ENCODE measurements at regions not wholly inside any gene's neighbourhood (a gene's known extent, or its start where the extent isn't known, plus 50 kb on each side); places are given as distances from the start of the nearest gene placed in this dataset.
"Not testable (repeated sequence)": the region's sequence is repeated elsewhere in the genome, so short reads cannot be mapped to it uniquely, and the experiment has no call there.

GRCh38 chr14:34300882-34301734, 160.9 kb downstream of the SPTSSA start:
- DNase-seq = peak; percentile 53

GRCh38 chr14:34300330-34300729, 161.7 kb downstream of the SPTSSA start:
- no peak for DNase-seq

GRCh38 chr14:34299360-34299759, 162.7 kb downstream of the SPTSSA start:
- no peak for DNase-seq

GRCh38 chr14:34297786-34298520, 164.1 kb downstream of the SPTSSA start:
- no peak for DNase-seq

DNA sequence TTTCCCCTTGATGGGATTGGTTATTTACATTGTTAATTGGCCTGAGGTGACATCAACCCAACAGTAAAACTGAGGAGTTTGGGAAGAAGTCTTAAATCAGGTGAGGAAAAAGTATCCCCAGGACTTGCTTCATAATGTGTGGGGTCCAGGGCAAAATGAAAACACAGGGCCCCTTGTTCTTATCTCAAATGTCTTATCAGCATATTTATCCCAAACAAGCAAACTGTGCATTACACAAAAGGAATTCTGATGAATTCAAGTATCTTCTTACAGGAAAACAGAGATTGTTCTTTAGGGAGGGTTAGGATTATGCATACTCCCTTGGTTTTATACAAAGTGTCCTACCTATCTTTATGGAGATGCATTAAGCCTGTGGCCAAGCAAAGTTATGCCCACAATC, 178.4 kb downstream of the SPTSSA start:
- DNase-seq = no peak

DNA sequence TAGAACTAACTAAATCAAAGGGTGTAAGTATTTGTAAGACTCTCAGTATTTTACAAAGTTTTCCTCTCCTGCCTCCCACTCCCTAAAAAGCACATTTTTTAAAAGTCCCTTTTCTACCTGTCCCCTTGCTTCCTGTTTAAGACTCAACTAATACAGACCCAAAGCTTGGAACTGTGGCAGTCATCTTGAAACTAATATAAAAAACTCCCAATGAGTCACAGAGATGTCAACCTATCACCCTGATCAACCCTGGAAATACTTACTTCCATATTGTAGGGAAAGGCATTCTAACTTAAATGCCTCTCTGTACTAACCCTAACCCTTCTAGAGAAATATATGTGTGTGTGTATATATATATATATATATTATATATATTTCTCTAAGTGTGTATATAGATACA, 184.8 kb downstream of the SPTSSA start:
- DNase-seq = no peak

DNA sequence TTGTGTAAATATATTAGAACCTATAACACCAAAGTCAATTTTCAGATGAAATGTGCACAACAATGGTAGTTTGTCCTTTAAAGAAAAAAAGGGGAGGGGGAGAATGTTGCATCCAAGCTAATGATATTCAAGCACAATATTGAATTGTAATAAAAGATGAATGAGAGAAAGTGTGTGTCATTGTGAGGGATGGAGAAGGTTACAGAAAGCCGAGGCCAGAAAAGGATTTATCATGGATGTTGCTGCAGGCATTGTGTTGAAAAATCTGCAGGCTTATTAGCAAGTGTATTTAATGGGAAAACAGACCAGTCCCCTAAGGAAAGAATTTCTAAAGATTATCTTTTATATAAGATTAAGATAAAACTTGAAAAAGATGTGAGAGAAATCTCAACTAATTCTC, 186.5 kb downstream of the SPTSSA start:
- no peak for DNase-seq

DNA sequence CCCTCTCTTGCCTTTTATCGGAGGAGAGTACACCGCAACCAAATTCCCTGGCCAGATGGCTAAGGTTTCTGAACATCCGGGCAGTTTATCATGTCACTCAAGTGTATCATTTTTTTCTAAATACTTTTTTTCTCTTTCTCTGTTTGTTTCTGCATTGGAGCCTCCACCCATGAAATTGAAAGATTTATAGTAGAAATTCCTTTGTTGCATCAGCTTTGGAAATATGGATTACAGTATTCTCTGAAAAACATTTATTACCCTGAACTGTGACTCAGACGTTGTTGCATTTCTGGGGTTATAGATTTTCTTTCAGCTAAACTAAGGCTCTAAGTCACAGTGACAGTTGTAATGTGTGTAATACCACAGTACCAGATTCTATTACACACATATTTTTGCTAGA, 187.0 kb downstream of the SPTSSA start:
- no peak for DNase-seq

DNA sequence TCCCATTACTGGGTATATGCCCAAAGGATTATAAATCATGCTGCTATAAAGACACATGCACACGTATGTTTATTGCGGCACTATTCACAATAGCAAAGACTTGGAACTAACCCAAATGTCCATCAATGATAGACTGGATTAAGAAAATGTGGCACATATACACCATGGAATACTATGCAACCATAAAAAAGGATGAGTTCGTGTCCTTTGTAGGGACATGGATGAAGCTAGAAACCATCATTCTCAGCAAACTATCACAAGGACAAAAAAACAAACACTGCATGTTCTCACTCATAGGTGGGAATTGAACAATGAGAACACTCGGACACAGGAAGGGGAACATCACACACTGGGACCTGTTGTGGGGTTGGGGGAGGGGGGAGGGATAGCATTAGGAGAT, 188.3 kb downstream of the SPTSSA start:
- DNase-seq = not testable (repeated sequence)

GRCh38 chr14:34270361-34270760, 191.7 kb downstream of the SPTSSA start:
- DNase-seq = no peak

- no peak for DNase-seq
Measured at GRCh38 chr14:34266344-34266743, 195.7 kb downstream of the SPTSSA start.

- DNase-seq = no peak
Measured at GRCh38 chr14:34262127-34262910, 199.7 kb downstream of the SPTSSA start.

DNA sequence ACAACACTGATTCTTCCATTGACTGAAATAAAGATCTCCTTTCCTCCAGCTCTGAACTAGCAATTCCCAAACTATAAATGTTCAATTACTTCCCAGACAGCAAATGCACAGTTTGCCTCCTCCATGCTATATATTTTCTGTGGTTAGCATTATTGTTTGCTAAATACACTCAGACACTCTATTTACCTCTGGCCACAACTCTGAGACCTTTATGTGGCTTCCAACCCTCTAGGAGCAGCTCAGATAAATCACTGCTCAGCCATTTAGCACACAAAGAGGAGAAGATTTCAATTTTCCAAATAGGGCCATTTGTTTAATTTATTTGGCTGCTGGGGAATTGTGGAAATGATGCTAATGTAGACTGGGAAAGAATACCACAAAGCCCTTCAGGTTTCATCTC, 202.0 kb downstream of the SPTSSA start:
- no peak for DNase-seq

GRCh38 chr14:34258318-34258717, 203.7 kb downstream of the SPTSSA start:
- DNase-seq = no peak

DNA sequence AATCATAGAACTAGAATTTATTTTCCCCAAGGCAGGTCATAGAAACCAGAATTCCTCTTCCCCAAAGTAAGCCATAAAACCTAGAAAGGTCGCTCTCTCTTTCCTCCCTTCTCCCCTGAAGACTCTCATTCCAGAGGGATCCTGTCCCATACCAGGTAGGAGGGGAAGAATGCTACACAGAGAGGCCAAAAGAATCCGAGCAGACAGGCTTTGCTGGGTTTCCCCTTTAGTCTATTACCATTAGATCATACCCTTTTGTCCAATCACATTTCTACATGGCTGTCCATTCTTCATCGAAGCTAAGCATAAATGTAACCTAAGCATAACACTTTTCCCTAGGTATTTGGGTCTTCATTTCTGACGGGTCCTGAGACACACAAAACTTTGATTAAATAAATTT, 204.5 kb downstream of the SPTSSA start:
- DNase-seq = no peak

DNA sequence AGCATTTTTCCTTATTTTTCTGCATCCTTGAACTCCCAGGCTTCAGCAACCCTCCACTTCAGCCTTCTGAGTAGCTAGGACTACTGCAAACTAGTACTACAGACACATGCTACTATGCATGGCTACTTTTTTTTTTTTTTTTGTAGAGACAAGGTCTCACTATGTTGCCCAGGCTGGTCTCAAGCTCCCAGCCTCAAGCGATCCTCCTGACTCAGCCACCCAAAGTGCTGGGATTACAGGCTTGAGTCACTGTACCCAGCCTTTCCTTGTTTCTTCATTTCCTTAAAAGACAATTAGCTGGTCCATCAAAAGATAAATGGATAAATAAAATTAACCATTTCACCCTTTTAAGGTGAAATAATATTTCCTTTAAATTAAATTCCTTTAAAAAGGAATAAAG, 205.8 kb downstream of the SPTSSA start:
- DNase-seq = no peak

DNA sequence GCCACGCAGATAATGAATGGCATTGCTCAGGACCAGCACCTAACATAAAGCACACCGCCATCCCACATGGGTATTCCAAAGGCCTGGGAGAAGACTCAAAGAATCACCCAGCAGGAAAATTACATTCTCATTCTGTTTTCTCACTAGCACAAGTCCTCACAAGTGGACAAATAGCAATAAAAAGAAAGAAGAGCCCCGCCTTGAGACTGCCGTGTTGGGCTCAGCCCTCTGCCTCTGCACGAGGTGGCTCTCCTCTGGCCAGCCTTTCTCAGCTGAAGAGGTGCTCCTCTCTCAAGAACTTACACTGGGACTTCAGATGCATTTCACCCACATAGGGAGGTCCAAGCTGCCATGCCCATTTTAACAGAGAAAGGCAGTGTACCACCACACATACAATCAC, 207.5 kb downstream of the SPTSSA start:
- no peak for DNase-seq

DNA sequence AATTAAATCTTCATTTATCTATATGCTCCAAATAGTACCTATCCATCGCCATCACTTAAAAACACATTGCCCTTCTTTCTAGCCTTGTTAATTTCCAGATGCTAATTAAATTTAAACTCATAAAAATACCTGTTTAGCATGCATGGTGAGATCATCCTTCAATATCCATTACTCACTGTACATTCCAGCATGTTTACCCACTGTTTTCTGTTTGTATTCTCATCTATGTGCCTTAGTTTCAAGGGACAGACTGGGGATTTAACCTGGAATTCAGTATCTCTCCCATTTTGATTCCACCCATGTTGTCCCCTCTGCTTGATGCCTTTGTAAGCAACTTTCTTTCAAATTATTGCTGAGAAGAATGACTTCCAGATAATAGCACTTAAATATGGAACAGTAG, 208.0 kb downstream of the SPTSSA start:
- no peak for DNase-seq

GRCh38 chr14:34252227-34252626, 209.8 kb downstream of the SPTSSA start:
- DNase-seq = no peak

DNA sequence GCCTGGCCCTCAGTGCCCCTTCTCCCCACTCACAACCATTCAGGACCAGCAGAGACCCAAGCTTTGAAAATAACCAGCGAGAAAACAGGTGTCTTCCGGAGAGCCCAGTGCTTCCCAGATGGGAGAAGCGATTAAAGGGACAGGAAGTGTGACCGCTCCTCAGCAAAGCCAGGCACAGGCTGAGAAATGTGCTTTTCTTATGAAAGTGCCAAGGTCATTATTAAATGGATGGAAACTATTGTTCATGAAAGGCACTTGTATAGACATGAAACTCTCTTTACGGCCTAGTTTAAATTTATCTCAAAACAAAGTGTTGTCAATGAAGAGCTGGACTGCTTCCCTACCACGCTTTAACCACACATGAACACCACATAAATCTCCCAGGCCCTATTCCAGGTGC, 210.4 kb downstream of the SPTSSA start:
- no peak for DNase-seq

DNA sequence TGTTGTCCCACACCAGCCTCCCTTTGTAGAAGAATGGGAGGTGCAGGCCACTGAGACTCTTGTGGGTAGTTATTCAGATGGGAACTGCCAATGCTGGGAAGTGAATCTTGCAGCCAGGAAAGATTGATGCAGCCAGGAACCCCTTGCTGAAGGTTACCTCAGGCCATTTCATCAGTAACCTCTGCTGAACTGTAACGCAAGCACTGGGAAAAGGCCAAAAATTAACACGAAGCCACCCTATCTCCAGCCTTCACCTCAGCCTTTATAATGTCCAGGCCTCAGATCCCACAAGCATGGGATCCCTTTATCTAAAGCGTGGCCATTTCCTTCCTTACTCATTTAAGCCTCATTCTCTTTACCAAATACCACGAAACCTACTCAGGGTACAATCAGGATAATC, 211.1 kb downstream of the SPTSSA start:
- no peak for DNase-seq

DNA sequence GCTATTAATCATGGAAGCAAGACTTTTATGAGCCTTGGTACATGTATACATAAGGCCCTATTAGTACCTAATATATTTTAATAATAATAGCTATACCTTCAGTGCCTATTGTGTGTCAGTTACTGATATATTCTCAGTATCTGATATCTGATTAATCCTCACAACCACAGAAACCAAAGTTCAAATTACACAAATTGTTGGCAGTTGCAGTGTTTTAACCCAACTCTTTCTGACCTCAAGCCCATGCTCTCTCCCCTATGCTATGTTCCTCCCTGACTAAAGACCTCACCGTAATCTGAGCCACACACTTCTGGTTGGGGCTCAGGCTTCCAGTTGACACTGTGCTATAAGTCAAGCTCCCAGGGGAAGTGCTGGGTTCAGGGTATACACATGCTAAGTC, 214.4 kb downstream of the SPTSSA start:
- DNase-seq = no peak

- no peak for DNase-seq
Measured at GRCh38 chr14:34246206-34246605, 215.8 kb downstream of the SPTSSA start.
